B cell (primary cell): ENCODE measurements at regions not wholly inside any gene's neighbourhood (a gene's known extent, or its start where the extent isn't known, plus 50 kb on each side); places are given as distances from the start of the nearest gene placed in this dataset.

ENCODE experiments used
- ATAC-seq: fragments of 200-7000 bp; cut with Tn5 transposase; one replicate; pipeline ENCODE4 v1.10.0; 2021; ENCODE audit warnings: low read depth, mild to moderate bottlenecking, moderate number of reproducible peaks, moderate library complexity
- CTCF ChIA-PET: fragments of 350-600 bp; sonication (Branson Sonifier 250); formaldehyde crosslinking; loops from one replicate; lab custom pipeline; 2021; ENCODE audit warnings: antibody characterized with exemption, inconsistent platforms; lab: Charles Lee
- POLR2A ChIA-PET: fragments of 350-600 bp; sonication (Branson Sonifier 250); formaldehyde crosslinking; loops from one replicate; lab custom pipeline; 2021; ENCODE audit warnings: antibody characterized with exemption; lab: Charles Lee
- DNase-seq: peaks from one replicate; pipeline ENCODE4 v3.0.0; 2013
- H2AFZ ChIP-seq: 2 replicates; pipeline ENCODE4 v1.6.1; 2012; ENCODE audit warnings: mild to moderate bottlenecking, low read depth, low read length; ENCODE audit not compliant: insufficient read depth, poor library complexity, severe bottlenecking
- H3K27ac ChIP-seq, 2 donors: 1 replicate in 1 of 2; 2 replicates in 1 of 2; pipeline ENCODE4 v1.5.1; 2012 to 2013; ENCODE audit warnings: low read length in 2 of 2, mild to moderate bottlenecking in 2 of 2, moderate library complexity in 1 of 2
- H3K27me3 ChIP-seq, 4 experiments: fragments of 200-600 bp in 1 of 4; sonication (generic) in 1 of 4; replicated peaks in 1 of 4; 1 replicate in 2 of 4; 2 replicates in 2 of 4; pipeline versions ENCODE4 v1.6.1 to v1.7.0; 2013 to 2016; ENCODE audit warnings: low read length in 3 of 4, mild to moderate bottlenecking in 2 of 4, mixed read lengths in 1 of 4, moderate library complexity in 1 of 4; ENCODE audit not compliant: insufficient read depth in 4 of 4, control insufficient read depth in 3 of 4; ENCODE audit errors: control extremely low read depth in 1 of 4
- H3K36me3 ChIP-seq, 2 experiments: replicated peaks in 1 of 2; 1 replicate in 1 of 2; 2 replicates in 1 of 2; pipeline versions ENCODE4 v1.6.1 to v1.7.1; 2013; ENCODE audit warnings: low read length in 1 of 2; ENCODE audit not compliant: insufficient read depth in 2 of 2, control insufficient read depth in 1 of 2; ENCODE audit errors: control extremely low read depth in 1 of 2, extremely low read depth in 1 of 2
- H3K4me1 ChIP-seq, 2 donors: fragments of 200-600 bp in 1 of 2; sonication (generic) in 1 of 2; 1 replicate in 1 of 2; 2 replicates in 1 of 2; pipeline versions ENCODE4 v1.5.1 to v1.6.1; 2013 to 2017; ENCODE audit warnings: low read length in 2 of 2; ENCODE audit not compliant: control insufficient read depth in 2 of 2, insufficient read depth in 2 of 2
- H3K4me2 ChIP-seq: replicated peaks from 2 replicates; pipeline ENCODE3; 2012; ENCODE audit warnings: mild to moderate bottlenecking, low read depth, low read length; ENCODE audit not compliant: poor library complexity, severe bottlenecking
- H3K4me3 ChIP-seq, 5 experiments: fragments of 200-600 bp in 1 of 5; sonication (generic) in 1 of 5; 1 replicate in 3 of 5; 2 replicates in 2 of 5; pipeline versions ENCODE4 v1.5.1 to v1.7.0; 2011 to 2016; ENCODE audit warnings: low read length in 4 of 5, mild to moderate bottlenecking in 4 of 5, low read depth in 2 of 5, control low read depth in 1 of 5, moderate library complexity in 1 of 5; ENCODE audit not compliant: insufficient read depth in 1 of 5; ENCODE audit errors: control extremely low read depth in 1 of 5, extremely low read depth in 1 of 5
- H3K79me2 ChIP-seq: fragments of 200-600 bp; sonication (generic); one replicate; pipeline ENCODE4 v1.6.0; 2016; ENCODE audit warnings: low read length; ENCODE audit not compliant: control insufficient read depth, insufficient read depth
- H3K9ac ChIP-seq: fragments of 200-600 bp; sonication (generic); 2 replicates; pipeline ENCODE4 v1.6.1; 2017; ENCODE audit warnings: mild to moderate bottlenecking, low read length, moderate library complexity
- H3K9me3 ChIP-seq, 3 donors: one replicate each; pipeline versions ENCODE4 v1.6.1 to v1.7.1; 2013; ENCODE audit warnings: low read length in 2 of 3; ENCODE audit not compliant: control insufficient read depth in 2 of 3, insufficient read depth in 1 of 3; ENCODE audit errors: control extremely low read depth in 1 of 3
- H4K20me1 ChIP-seq: 2 replicates; pipeline ENCODE4 v1.6.0; 2012; ENCODE audit warnings: mild to moderate bottlenecking, low read length; ENCODE audit not compliant: insufficient read depth, control insufficient read depth, poor library complexity, severe bottlenecking
- H3K27ac Mint-ChIP-seq: one replicate; pipeline ENCODE4 v1.8.0; 2021; ENCODE audit warnings: mixed read lengths
- H3K27me3 Mint-ChIP-seq: one replicate; pipeline ENCODE4 v1.8.0; 2021; ENCODE audit warnings: mixed read lengths
- H3K4me1 Mint-ChIP-seq: one replicate; pipeline ENCODE4 v1.8.0; 2021; ENCODE audit warnings: mixed read lengths
- H3K4me3 Mint-ChIP-seq: one replicate; pipeline ENCODE4 v1.8.0; 2021; ENCODE audit warnings: mixed read lengths
- H3K9me3 Mint-ChIP-seq: one replicate; pipeline ENCODE4 v1.8.0; 2022; ENCODE audit warnings: mixed read lengths; ENCODE audit not compliant: insufficient read depth
- EZH2 ChIP-seq: IDR thresholded peaks from 2 replicates; pipeline ENCODE4 v1.6.1; 2012; ENCODE audit warnings: borderline replicate concordance, low read depth, mild to moderate bottlenecking, moderate library complexity, low read length; ENCODE audit not compliant: insufficient read depth, poor library complexity, severe bottlenecking
- WGBS: methylation state at CpG from one replicate; pipeline ENCODE4 v1.1.5; 2013; ENCODE audit warnings: missing lambda C conversion rate; ENCODE audit not compliant: insufficient coverage; 5-methylcytosine and 5-hydroxymethylcytosine counted together
- intact Hi-C: fragments of 100-400 bp; cut with micrococcal nuclease; formaldehyde crosslinking; loops from one replicate; pipeline ENCODE4 v1.10.0; 2022
- TF ChIP-seq, protein P1 (sequence below): fragments of 200-600 bp; IDR thresholded peaks from one replicate; pipeline ENCODE4 v1.8.0; 2022; ENCODE audit warnings: antibody characterized with exemption, mild to moderate bottlenecking

DNA sequence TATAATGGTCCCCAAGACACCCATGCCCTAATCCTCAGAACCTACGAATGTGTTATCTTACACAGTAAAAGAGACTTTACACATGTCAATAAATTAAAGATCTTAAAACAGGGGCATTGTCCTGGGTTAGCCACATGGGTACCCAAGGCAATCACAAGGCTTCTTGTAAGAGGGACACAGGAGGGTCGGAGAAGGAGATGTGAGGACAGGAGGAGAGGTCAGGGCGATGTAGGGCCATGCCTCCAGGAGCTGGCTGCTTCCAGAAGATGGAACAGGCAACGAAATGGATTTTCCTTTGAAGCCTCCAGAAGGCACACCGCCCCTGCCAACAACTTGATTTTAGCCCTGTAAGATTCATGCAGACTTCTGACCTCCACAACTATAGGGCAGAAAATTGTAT lies 262.7 kb downstream of the MEX3B start:
- Histone ChIP-seq H3K9ac (no peak overlapping the region), H3K4me2 (no peak overlapping the region), H4K20me1 (no peaks in the 10 kb centered on the region), H3K4me1 (no peaks in the 10 kb centered on the region), H3K36me3 (no peaks in the 10 kb centered on the region), H3K9me3 (no peaks in the 10 kb centered on the region), H2AFZ (no peak overlapping the region), H3K27me3 (no peaks in the 10 kb centered on the region), H3K79me2 (no peaks in the 10 kb centered on the region), H3K4me3 (no peak overlapping the region), H3K27ac (no peak overlapping the region)
- DNase-seq (no peak), ATAC-seq (no peak)
- H3K4me3 Mint-ChIP-seq = no peak overlapping the region
- no peak for TF ChIP-seq EZH2
- TF ChIP-seq, protein P1, sequence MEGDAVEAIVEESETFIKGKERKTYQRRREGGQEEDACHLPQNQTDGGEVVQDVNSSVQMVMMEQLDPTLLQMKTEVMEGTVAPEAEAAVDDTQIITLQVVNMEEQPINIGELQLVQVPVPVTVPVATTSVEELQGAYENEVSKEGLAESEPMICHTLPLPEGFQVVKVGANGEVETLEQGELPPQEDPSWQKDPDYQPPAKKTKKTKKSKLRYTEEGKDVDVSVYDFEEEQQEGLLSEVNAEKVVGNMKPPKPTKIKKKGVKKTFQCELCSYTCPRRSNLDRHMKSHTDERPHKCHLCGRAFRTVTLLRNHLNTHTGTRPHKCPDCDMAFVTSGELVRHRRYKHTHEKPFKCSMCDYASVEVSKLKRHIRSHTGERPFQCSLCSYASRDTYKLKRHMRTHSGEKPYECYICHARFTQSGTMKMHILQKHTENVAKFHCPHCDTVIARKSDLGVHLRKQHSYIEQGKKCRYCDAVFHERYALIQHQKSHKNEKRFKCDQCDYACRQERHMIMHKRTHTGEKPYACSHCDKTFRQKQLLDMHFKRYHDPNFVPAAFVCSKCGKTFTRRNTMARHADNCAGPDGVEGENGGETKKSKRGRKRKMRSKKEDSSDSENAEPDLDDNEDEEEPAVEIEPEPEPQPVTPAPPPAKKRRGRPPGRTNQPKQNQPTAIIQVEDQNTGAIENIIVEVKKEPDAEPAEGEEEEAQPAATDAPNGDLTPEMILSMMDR = no peak
- H3K9me3 Mint-ChIP-seq = no peaks in the 10 kb centered on the region
- 66% methylated on average over 2 of the region's 5 CpGs for WGBS
- intact Hi-C loops = no loop called here
- H3K4me1 Mint-ChIP-seq = no peaks in the 10 kb centered on the region
- ChIA-PET CTCF (no interaction called here), POLR2A (no interaction called here)
- peaks cover 30% of the 10 kb centered on the region for H3K27me3 Mint-ChIP-seq
- no peak overlapping the region for H3K27ac Mint-ChIP-seq

- 33% methylated on average over 2 of the region's 2 CpGs for WGBS
- Mint-ChIP-seq H3K4me3 (no peak overlapping the region), H3K4me1 (no peaks in the 10 kb centered on the region), H3K27me3 (peaks cover 25% of the 10 kb centered on the region), H3K9me3 (no peaks in the 10 kb centered on the region), H3K27ac (no peak overlapping the region)
- no peaks in the 10 kb centered on the region for H3K36me3 ChIP-seq
- H4K20me1 ChIP-seq = no peaks in the 10 kb centered on the region
- POLR2A ChIA-PET = no interaction called here
- no peak overlapping the region for H3K4me3 ChIP-seq
- no peak overlapping the region for H3K9ac ChIP-seq
- no peaks in the 10 kb centered on the region for H3K4me1 ChIP-seq
- TF ChIP-seq EZH2 = no peak
- TF ChIP-seq, protein P1 = no peak
- no peaks in the 10 kb centered on the region for H3K27me3 ChIP-seq
- no peak overlapping the region for H3K4me2 ChIP-seq
- ATAC-seq (no peak), DNase-seq (no peak)
- no peaks in the 10 kb centered on the region for H3K79me2 ChIP-seq
- H3K27ac ChIP-seq = no peak overlapping the region
- no peak overlapping the region for H2AFZ ChIP-seq
- CTCF ChIA-PET = no interaction called here
- H3K9me3 ChIP-seq = no peaks in the 10 kb centered on the region
- intact Hi-C loops = no loop called here
These were observed 264.4 kb downstream of the MEX3B start for GRCh38 chr15:81781395-81781794.
